Fibroblast of the conjunctiva (primary cell): ENCODE measurements at regions not wholly inside any gene's neighbourhood (a gene's known extent, or its start where the extent isn't known, plus 50 kb on each side); places are given as distances from the start of the nearest gene placed in this dataset.
"Not testable (repeated sequence)": the region's sequence is repeated elsewhere in the genome, so short reads cannot be mapped to it uniquely, and the experiment has no call there.

ENCODE experiments used
- DNase-seq: peaks from one replicate; pipeline ENCODE4 v3.0.0-alpha.2; 2010; ENCODE audit warnings: low read depth

DNA sequence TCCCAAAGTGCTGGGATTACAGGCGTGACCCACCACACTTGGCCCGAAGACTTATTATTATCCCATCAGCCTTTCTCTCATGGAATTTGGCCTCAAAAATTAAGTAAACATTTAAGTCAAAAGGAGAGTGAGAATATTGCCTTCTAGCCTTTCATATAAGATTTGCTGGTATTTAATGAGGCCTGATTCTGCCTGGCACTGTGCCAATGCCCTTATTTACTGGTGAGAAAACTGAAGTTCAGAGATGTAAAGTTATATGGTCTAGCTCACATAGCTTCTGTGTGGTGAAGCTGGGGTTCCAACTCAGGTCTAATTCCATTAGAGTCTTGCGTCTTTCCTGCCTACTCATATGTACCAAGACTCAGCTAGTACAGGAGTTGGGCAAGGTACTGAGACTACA, 260.2 kb downstream of the SDHAF3 start:
- no peak for DNase-seq

DNA sequence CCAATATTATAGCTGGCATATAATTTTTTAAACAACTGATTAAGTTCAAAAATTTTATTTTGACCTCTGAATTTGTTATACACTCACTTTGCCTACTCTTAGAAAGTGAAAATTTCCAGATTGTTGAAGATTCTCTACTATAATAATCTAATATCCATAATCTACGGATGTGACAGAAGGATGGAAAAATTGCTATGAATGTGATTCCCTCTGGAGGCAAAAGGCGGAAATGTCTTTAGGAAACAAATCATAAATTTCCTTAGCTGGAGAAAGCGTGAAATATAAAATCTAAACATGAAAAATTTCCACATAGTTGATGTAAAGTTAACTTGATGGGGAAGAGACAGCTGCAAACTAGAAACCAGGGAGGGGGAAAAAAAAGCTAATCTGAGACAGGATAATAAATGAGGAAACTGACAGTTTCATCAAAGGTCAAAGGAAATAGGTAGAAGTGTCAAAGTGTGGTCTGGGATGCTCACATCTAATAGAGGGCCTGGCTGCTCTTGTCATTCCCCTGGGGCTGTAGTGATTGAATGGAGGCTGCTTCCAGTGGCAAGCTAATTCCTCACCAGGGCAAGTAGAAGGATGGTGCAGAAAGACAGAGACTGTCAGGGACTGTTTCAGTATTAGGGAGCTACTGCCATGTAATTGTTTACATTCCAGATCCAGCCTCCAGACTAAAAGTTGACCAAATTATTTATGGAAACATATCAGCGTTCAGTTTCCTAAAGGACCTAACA, 264.5 kb downstream of the SDHAF3 start:
- no peak for DNase-seq

GRCh38 chr7:97390052-97390451, 272.6 kb downstream of the SDHAF3 start:
- DNase-seq: no peak

- no peak for DNase-seq
Observed at GRCh38 chr7:97390915-97391593, 273.6 kb downstream of the SDHAF3 start.

DNA sequence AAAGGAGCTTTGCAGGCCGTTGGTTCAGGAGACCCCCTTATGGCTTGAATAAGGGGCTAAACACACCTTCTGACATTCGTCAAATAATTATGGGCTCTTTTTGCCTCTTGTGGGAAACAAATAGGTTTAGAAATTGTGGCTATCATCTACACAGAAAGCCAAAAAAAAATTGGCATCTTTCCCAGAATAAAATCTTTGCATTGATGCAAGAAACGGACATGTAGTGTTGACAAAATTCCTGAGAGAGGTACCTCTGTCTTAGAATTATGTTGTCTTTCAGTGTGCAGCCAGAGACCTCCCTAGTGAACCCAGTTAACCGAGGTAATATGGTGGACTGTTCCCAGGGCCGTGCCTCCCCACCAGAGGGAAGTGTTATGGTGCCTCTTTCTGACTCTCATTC, 283.9 kb downstream of the SDHAF3 start:
- no peak for DNase-seq

- no peak for DNase-seq
Observed at GRCh38 chr7:97405835-97406234, 288.3 kb downstream of the SDHAF3 start.

DNA sequence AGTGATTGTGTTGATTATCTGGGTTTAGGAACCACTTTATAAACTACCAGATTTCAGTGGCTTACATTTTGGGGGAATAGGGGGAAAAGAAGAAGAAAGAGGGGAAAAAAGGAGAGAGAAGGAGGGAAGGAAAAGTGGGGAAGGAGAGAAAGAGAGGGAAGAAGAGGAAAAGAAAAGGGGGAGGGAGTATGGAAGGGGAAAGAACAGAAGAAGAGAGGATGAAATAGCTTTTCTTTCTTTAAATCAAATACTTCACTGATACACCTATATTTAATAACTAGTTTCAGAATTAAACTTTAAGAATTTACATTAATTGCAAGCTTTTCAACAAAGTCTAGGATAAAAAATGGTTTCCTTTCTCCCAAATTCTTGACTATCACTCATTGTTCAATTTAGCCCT, 289.6 kb downstream of the SDHAF3 start:
- no peak for DNase-seq

DNA sequence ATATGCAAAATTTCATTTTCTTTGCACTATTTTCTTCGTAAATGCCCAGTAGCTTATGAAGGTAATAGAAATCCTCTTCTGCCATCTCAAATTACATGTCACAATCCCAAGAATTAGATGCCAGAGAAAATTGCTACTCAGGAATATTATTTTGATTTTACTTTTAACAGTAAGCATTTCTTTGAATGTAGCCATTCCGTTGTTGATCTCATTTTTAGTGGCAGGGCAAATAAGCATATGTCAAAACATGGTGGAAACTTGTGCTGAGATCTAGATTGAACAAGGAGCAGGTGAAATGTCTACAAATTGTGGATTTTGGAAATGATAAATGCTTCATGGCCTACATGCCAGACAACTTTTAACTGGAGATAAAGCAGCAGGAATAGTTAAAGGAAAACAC, 291.8 kb downstream of the SDHAF3 start:
- no peak for DNase-seq

DNA sequence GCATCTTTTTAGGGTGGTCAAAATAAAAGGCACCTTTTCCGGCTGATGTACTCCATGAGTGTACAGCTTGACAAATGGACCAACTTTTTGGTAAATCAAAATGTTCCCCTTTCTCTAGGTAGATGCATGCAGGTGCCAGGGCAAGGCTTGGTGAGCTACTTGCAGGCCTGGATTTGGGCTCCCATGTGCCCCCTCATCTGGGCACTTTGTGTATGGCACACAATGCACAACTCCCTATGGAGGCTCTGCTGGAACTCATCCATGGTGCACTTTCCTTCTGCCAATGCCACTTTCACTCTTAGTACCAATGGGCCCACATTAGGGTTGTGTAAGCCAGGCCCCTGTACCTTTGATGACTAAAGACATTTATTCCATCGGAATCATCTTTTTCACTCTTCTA, 300.8 kb downstream of the SDHAF3 start:
- no peak for DNase-seq

DNA sequence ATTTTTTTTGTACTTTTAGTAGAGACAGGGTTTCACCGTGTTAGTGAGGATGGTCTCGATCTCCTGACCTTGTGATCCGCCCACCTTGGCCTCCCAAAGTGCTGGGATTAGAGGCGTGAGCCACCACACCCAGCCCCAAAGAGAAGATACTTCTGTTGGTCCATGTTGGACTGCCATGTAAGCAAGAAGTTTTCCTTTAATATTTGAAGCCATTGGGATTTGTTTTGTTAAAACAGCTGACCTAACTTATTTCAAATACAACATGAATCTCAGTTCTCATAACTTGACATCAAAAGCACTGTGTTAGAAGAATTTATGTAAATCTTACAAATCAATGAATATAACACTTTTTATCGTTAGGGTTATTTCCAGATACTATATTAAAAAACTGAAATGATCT, 302.4 kb downstream of the SDHAF3 start:
- no peak for DNase-seq

DNA sequence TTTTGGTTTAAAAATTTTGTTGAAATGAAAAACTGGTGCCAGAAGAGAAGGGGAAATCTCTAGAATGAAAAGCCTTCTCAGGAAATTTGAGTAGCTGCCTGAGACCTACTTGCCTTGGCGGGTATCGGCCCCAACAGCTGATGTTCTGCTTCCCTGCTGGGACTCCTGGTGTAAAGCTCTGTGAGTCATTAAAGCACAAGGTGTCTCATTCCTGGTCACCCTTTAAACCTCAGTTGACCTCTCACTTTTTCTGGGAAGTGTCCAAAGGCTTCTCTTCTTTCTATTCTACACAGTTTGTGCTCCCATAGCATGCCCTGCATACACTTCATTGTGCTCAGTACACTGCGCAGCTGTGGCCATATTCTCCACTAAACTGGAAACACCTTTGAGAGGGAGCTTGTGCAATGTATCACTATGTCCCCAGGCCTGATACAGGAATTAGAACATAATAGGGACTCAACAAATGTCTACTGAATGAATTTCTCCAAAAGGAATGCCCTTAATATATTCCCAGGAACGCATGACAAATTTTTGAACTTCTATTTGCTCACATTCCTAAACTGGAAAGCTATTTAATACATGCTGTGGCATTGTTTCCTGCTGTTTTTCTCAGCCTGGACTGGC, 303.9 kb downstream of the SDHAF3 start:
- no peak for DNase-seq

DNA sequence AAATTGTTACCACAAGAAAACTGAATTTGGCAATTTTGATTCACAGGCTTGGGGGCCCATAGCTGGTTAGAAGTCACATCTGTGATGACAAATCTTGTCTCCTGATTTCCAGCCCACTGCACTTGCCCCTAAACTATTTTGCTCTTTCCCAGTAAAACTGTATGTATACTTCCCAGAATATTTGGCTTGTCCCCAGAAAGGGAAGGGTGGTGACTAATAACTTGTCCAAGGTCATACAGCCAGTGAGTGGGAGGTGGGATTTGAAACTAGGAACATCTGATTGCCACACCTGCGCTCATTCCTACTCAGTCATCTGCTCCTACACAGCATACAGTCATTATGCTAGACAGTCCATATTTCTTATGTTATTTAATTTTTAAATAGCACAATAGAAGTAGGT, 304.5 kb downstream of the SDHAF3 start:
- no peak for DNase-seq

DNA sequence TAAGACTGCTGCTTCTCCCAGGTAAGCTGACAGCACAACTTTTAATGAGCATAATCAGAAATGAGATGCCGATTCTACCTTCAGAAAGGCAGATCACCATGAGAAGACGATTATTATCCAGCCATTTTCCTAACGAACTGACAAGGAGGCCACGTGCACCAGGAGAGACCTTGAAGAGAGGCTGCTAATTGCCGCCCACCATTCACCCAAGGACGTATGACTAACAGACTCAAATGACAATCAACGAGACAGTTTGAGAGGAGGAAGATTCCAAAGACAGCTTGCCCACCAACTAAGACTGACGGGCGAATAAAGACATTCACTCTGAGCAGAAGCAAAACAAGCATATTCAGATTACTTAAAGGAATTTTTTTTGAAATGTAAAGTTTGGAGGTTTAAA, 301.9 kb upstream of the TAC1 start:
- DNase-seq: no peak

- DNase-seq: no peak
Observed at GRCh38 chr7:97439637-97440214, 292.2 kb upstream of the TAC1 start.

- DNase-seq: no peak
Observed at GRCh38 chr7:97446361-97446760, 285.5 kb upstream of the TAC1 start.

GRCh38 chr7:97449448-97449847, 282.4 kb upstream of the TAC1 start:
- DNase-seq: not testable (repeated sequence)

DNA sequence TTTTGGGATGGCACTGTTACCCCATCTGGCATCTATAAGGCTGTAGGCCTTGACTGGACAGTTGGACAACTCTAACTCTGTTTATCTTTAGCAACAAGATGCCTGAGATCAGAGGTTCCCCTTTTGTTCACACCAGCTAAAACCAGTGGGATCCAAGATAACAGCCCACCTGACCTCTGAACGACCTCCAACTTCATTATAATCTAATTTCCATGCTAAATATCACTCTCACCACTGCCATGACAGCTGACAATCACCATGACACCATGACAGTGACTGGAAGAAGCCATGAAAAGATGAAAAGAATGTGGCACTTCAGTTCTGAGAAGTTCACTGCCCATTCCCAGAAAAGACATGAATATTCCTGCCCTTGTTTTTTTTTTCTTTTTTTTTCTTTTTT, 281.4 kb upstream of the TAC1 start:
- no peak for DNase-seq

DNA sequence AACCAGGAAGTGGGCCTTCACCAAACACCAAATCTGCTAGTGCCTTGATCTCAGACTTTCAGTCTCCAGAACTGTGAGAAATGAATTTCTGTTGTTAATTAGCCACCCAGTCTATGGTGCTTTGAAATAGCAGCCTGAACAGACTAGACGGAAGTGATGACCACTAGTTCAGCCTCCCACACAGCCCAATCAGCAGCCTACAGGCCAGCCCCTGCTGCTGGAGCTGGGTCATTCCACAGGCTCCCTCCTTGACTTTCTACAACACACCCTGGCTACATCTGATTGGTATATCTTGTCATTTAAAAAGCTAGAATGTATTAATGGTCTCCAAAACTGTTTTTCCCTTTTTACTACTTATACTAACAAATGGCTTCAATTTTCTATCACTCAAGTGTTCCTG, 277.2 kb upstream of the TAC1 start:
- DNase-seq: no peak

- no peak for DNase-seq
Observed at GRCh38 chr7:97457054-97457453, 274.8 kb upstream of the TAC1 start.

GRCh38 chr7:97460433-97460832, 271.5 kb upstream of the TAC1 start:
- no peak for DNase-seq

DNA sequence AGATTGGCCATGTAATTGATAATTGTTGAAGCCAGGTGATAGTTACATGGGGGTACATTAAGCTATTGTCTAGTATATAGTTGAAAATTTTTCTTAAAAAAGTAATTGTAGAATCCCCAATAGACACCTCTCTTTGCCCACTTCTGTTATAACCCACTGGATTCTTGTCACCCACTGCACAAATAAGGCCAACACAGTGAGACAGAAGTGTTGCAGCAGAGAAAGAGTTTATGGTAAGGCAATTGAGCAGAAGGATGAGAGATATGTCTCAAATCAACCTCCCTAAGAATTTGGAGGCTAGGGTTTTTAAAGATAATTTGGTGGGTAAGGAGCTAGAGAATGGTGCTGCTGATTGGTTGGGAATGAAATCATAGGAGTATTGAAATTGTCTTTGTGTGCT, 270.3 kb upstream of the TAC1 start:
- DNase-seq: no peak

DNA sequence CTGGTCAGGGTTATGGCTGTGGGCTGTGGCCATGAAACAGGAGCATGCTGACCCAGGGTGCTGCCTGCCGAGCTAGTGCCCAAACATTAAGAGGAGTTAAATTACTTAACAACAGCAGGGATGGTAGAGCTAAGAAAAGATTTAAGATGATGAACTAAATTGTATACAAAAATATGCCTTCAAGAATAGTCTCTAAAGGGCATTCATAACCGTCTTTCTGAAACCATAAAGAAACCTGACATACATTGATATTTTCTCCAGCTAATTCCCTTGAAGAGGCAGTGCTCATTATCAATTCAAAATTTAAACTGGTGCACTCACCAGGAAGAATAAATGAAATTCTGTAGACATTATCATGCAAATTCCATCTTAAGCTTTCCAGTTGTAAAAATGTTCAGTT, 265.8 kb upstream of the TAC1 start:
- no peak for DNase-seq
